GM23248 (cell line): ENCODE measurements at regions not wholly inside any gene's neighbourhood (a gene's known extent, or its start where the extent isn't known, plus 50 kb on each side); places are given as distances from the start of the nearest gene placed in this dataset.

Experiments used
- EZH2 ChIP-seq: fragments of 200-600 bp; sonication (generic); IDR thresholded peaks from 2 replicates; pipeline ENCODE4 v1.6.1; 2018; ENCODE audit warnings: antibody characterized with exemption, mild to moderate bottlenecking; ENCODE audit not compliant: insufficient read depth, poor library complexity, severe bottlenecking
- EZH2phosphoT487 ChIP-seq: fragments of 200-600 bp; sonication (generic); IDR thresholded peaks from 2 replicates; pipeline ENCODE4 v1.6.1; 2018; ENCODE audit warnings: antibody characterized with exemption, moderate library complexity, mild to moderate bottlenecking, low read depth; ENCODE audit not compliant: insufficient read depth

DNA sequence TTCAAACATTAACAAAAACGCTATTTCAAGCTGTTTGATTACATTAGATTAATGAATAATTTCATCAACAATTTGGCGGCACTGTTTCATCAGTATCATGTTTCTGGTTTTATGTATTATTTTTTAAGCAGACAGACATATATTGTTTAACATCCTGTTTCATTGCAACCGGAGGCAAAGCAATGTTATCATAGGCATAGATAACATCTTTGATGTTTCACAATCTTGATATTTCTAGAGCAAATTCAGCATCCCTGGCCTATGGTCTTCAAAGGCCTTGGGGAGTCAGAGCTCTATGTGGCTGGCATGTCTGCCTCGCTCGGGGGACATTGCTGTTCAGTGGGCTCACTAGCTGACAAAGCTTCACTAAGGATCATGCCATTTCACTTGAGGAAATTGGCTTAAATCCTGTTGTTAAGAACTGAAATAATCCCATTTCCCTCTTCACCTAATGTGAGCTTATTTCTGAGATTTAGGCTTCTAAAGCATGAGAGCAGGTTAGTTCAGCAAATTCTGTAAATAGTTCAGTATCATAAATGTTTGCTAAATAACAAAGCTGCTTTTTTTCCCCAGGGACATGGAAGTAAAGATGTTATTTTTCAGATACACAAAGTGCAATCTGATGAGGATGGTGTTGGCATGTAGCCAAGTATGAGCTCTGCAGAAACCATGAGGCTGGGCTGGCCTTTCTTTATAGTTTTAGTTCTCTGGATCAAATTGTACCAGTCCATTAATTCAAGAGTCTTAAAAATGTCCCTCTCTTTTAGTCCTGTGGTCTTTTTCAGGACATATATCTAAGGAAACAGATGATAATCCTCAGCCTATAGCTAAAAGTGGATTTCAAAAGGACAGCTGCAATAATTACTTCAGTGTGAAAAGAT, 941.4 kb downstream of the PLOD2 start:
- TF ChIP-seq EZH2 = no peak
- TF ChIP-seq EZH2phosphoT487 = no peak
